ENCODE measurements at regions not wholly inside any gene's neighbourhood (a gene's known extent, or its start where the extent isn't known, plus 50 kb on each side); places are given as distances from the start of the nearest gene placed in this dataset.
"Not testable (repeated sequence)": the region's sequence is repeated elsewhere in the genome, so short reads cannot be mapped to it uniquely, and the experiment has no call there.

GRCh38 chr4:134624365-134624764 lies 422.8 kb upstream of the PABPC4L start:
- Mint-ChIP-seq H3K36me3 (ENCODE audit: low read depth) (no peaks in the 10 kb centered on the region), H3K4me3 (ENCODE audit: low read depth) (no peak overlapping the region), H3K9me3 (no peaks in the 10 kb centered on the region), H3K4me1 (ENCODE audit: low read depth) (no peaks in the 10 kb centered on the region), H3K27ac (no peak overlapping the region), H3K27me3 (ENCODE audit: low read depth) (no peaks in the 10 kb centered on the region)
- no peak for DNase-seq (ENCODE audit: low spot score)
- intact Hi-C loops (cut with micrococcal nuclease), result no loop called here

DNA sequence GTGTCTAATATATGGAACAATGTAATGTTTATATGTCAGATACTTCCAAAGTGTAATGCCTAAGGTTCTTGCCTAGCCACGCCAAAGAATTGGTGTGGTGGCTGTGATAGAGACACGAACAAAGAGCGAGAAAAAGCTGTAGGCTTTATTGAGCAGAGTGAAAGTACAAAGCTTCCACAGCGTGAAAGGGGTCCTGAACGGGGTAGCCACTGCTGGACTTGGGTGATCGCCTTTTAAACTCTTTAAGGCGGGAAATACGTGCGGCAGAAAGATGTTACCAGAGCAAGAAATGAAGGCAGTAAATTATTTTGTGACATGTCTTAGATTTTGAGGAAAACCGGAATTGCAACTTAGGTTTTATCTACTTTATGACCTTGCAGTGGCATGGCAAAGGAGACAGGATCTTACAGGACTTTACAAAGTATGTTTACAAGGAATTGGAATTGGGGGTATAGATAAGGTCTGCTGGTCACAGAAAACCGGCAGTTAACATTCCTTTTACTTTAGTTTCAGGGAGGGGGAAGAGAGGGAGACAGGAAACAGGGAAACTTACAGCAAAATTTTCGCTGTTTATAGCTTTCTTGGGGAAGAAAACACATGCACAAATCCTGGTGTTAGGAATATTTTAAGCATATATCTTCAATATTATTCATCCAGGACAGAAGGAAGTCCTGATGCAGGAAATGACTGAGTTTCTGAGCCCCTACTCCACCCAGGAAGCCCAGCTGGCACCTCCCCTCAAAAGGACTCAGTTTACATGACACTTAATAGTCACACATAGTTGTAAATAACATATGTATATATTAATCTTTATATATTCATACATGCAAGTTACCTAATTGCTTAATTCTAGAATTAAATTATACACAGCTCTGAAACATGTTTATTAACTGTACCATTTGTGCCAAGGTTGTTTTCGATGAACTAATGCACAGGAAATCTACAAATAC lies 421.3 kb upstream of the PABPC4L start:
- H3K27me3 Mint-ChIP-seq (ENCODE audit: low read depth); H3K36me3 Mint-ChIP-seq (ENCODE audit: low read depth); H3K27ac Mint-ChIP-seq; H3K4me3 Mint-ChIP-seq (ENCODE audit: low read depth); H3K4me1 Mint-ChIP-seq (ENCODE audit: low read depth); H3K9me3 Mint-ChIP-seq; intact Hi-C loops (cut with micrococcal nuclease); DNase-seq (ENCODE audit: low spot score): not testable (repeated sequence)

DNA sequence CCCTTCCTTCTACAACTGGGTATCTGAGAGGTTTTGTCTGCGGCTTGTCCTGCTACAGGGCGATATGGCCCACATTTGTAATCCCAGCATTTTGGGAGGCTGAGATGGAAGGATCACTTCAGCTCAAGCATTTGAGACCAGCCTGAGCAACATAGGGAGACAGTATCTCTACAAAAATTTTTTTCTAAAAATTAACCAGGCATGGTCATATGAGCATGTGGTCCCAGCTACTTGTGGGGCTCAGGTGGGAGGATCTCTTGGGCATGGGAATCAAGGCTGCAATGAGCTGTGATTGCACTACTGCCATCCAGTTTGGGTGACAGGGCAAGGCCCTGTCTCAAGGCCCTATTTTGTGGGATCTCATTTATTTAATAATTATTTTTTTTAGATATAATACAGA lies 420.6 kb upstream of the PABPC4L start:
- no peaks in the 10 kb centered on the region for H3K27me3 Mint-ChIP-seq (ENCODE audit: low read depth)
- no peak overlapping the region for H3K4me3 Mint-ChIP-seq (ENCODE audit: low read depth)
- no peaks in the 10 kb centered on the region for H3K36me3 Mint-ChIP-seq (ENCODE audit: low read depth)
- intact Hi-C loops (cut with micrococcal nuclease), result no loop called here
- no peak for DNase-seq (ENCODE audit: low spot score)
- no peak overlapping the region for H3K27ac Mint-ChIP-seq
- H3K4me1 Mint-ChIP-seq (ENCODE audit: low read depth), result no peaks in the 10 kb centered on the region
- no peaks in the 10 kb centered on the region for H3K9me3 Mint-ChIP-seq

- H3K27me3 Mint-ChIP-seq (ENCODE audit: low read depth); DNase-seq (ENCODE audit: low spot score); H3K27ac Mint-ChIP-seq; intact Hi-C loops (cut with micrococcal nuclease); H3K4me3 Mint-ChIP-seq (ENCODE audit: low read depth); H3K4me1 Mint-ChIP-seq (ENCODE audit: low read depth); H3K9me3 Mint-ChIP-seq; H3K36me3 Mint-ChIP-seq (ENCODE audit: low read depth): not testable (repeated sequence)
These were observed 420.1 kb upstream of the PABPC4L start for GRCh38 chr4:134621715-134622114.

DNA sequence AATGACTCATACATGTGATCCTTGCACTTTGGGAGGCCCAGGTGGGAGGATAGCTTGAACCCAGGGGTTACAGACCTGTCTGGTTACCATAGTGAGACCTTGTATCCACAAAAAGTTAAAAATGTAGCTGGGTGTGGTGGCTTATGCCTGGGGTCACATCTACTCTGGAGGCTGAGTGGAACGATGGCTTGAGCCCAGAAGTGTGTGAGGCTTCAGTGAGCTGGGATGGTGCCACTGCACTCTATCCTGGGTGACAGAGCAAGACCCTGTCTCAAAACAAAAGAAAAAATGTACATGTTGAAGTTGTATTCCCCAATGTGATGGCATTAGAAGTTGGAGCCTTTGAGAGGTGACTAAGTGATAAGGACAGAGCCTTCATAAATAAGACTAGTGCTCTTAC lies 409.4 kb upstream of the PABPC4L start:
- no peaks in the 10 kb centered on the region for H3K4me1 Mint-ChIP-seq (ENCODE audit: low read depth)
- no peaks in the 10 kb centered on the region for H3K36me3 Mint-ChIP-seq (ENCODE audit: low read depth)
- H3K9me3 Mint-ChIP-seq, result peaks cover 4% of the 10 kb centered on the region
- intact Hi-C loops (cut with micrococcal nuclease), result no loop called here
- H3K27ac Mint-ChIP-seq, result no peak overlapping the region
- no peaks in the 10 kb centered on the region for H3K27me3 Mint-ChIP-seq (ENCODE audit: low read depth)
- no peak overlapping the region for H3K4me3 Mint-ChIP-seq (ENCODE audit: low read depth)
- no peak for DNase-seq (ENCODE audit: low spot score)

- peaks cover 4% of the 10 kb centered on the region for H3K9me3 Mint-ChIP-seq
- intact Hi-C loops (cut with micrococcal nuclease), result no loop called here
- no peak overlapping the region for H3K4me3 Mint-ChIP-seq (ENCODE audit: low read depth)
- H3K36me3 Mint-ChIP-seq (ENCODE audit: low read depth), result no peaks in the 10 kb centered on the region
- no peaks in the 10 kb centered on the region for H3K27me3 Mint-ChIP-seq (ENCODE audit: low read depth)
- DNase-seq (ENCODE audit: low spot score), result no peak
- H3K4me1 Mint-ChIP-seq (ENCODE audit: low read depth), result no peaks in the 10 kb centered on the region
- H3K27ac Mint-ChIP-seq, result no peak overlapping the region
These were observed 408.6 kb upstream of the PABPC4L start for GRCh38 chr4:134610172-134610571.

DNA sequence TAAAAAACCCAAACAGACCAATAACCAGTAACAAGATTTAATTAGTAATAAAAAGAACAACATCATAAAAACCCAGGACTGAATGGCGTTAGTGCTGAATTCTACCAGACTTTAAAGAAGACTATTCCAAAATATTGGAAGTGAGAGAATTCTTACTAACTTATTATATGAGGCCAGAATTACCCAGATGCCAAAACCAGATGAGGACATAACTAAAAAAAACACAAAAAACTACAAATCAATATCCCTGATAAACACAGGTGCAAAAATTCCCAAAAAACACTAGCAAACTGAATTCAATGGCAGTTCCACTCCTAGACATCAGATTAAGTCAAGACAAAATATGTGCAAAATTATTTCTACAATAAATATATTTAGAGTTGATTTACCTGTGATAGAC lies 400.1 kb upstream of the PABPC4L start:
- Mint-ChIP-seq H3K27ac (no peak overlapping the region), H3K9me3 (peaks cover 3% of the 10 kb centered on the region), H3K4me3 (ENCODE audit: low read depth) (no peak overlapping the region), H3K36me3 (ENCODE audit: low read depth) (no peaks in the 10 kb centered on the region), H3K27me3 (ENCODE audit: low read depth) (no peaks in the 10 kb centered on the region), H3K4me1 (ENCODE audit: low read depth) (no peaks in the 10 kb centered on the region)
- intact Hi-C loops (cut with micrococcal nuclease), result no loop called here
- no peak for DNase-seq (ENCODE audit: low spot score)

DNA sequence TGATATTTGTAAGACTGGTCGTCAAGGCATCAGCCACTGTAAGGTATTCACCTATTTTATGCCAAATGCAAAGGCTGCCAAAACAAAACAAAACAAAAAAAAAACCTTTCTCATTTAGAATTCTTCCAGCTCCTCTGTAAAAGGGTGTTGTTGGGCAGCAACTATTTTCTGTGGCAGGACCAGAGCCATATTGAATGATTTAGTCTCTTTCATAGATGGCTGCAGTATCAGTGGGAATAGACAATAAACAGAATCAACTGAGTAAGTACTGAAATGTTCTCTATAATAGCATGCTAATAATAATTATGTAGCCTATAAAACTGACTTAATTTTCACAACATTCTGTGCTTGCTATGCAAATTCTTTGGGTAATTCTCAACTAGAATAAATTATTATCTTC lies 389.7 kb upstream of the PABPC4L start:
- peaks cover 2% of the 10 kb centered on the region for H3K4me1 Mint-ChIP-seq (ENCODE audit: low read depth)
- intact Hi-C loops (cut with micrococcal nuclease), result no loop called here
- H3K36me3 Mint-ChIP-seq (ENCODE audit: low read depth), result no peaks in the 10 kb centered on the region
- no peaks in the 10 kb centered on the region for H3K27me3 Mint-ChIP-seq (ENCODE audit: low read depth)
- H3K4me3 Mint-ChIP-seq (ENCODE audit: low read depth), result no peak overlapping the region
- H3K9me3 Mint-ChIP-seq, result peaks cover 2% of the 10 kb centered on the region
- DNase-seq (ENCODE audit: low spot score), result no peak
- no peak overlapping the region for H3K27ac Mint-ChIP-seq

- Mint-ChIP-seq H3K4me3 (ENCODE audit: low read depth) (no peak overlapping the region), H3K27ac (no peak overlapping the region), H3K9me3 (peaks cover 2% of the 10 kb centered on the region), H3K4me1 (ENCODE audit: low read depth) (peaks cover 6% of the 10 kb centered on the region), H3K27me3 (ENCODE audit: low read depth) (no peaks in the 10 kb centered on the region), H3K36me3 (ENCODE audit: low read depth) (no peaks in the 10 kb centered on the region)
- intact Hi-C loops (cut with micrococcal nuclease), result no loop called here
- DNase-seq (ENCODE audit: low spot score), result no peak
These were observed 384.4 kb upstream of the PABPC4L start for GRCh38 chr4:134585972-134586371.

- intact Hi-C loops (cut with micrococcal nuclease), result no loop called here
- Mint-ChIP-seq H3K9me3 (peaks cover 14% of the 10 kb centered on the region), H3K27ac (no peak overlapping the region)
These were observed 365.9 kb upstream of the PABPC4L start for GRCh38 chr4:134567461-134567860.

GRCh38 chr4:134560728-134561127 lies 359.1 kb upstream of the PABPC4L start:
- no peak for DNase-seq (ENCODE audit: low spot score)
- no peaks in the 10 kb centered on the region for H3K9me3 Mint-ChIP-seq
- H3K4me3 Mint-ChIP-seq (ENCODE audit: low read depth), result no peak overlapping the region
- no peaks in the 10 kb centered on the region for H3K36me3 Mint-ChIP-seq (ENCODE audit: low read depth)
- H3K27me3 Mint-ChIP-seq (ENCODE audit: low read depth), result no peaks in the 10 kb centered on the region
- no peaks in the 10 kb centered on the region for H3K4me1 Mint-ChIP-seq (ENCODE audit: low read depth)
- no peak overlapping the region for H3K27ac Mint-ChIP-seq
- intact Hi-C loops (cut with micrococcal nuclease), result no loop called here

More at GRCh38 chr4:134567461-134567860, 365.9 kb upstream of the PABPC4L start:
- Mint-ChIP-seq H3K4me3 (ENCODE audit: low read depth) (no peak overlapping the region), H3K36me3 (ENCODE audit: low read depth) (no peaks in the 10 kb centered on the region), H3K4me1 (ENCODE audit: low read depth) (no peaks in the 10 kb centered on the region), H3K27me3 (ENCODE audit: low read depth) (no peaks in the 10 kb centered on the region)
- no peak for DNase-seq (ENCODE audit: low spot score)

GRCh38 chr4:134552063-134552462 lies 350.5 kb upstream of the PABPC4L start:
- no peak overlapping the region for H3K27ac Mint-ChIP-seq

DNA sequence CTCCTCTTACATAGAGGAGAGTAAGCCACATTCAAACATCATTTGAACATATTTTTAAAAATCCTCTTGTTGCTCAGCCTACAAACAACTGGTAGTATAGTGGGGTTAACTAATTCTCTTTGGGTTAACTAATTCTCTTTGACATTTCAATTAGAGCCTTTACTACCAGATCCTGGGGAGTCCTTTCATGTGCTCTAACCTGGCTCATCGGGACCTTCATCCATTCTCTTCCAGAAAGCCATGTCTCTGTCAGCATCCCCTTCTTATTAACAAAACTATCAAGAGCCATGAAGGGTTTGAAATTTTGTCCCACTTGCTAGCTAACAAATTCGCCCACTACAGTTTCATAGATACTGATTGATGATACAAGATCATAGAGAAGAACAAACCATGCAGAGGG lies 349.8 kb upstream of the PABPC4L start:
- Mint-ChIP-seq H3K9me3 (peaks cover 24% of the 10 kb centered on the region), H3K36me3 (ENCODE audit: low read depth) (no peaks in the 10 kb centered on the region), H3K4me3 (ENCODE audit: low read depth) (no peak overlapping the region), H3K4me1 (ENCODE audit: low read depth) (no peaks in the 10 kb centered on the region), H3K27me3 (ENCODE audit: low read depth) (no peaks in the 10 kb centered on the region), H3K27ac (no peak overlapping the region)
- DNase-seq (ENCODE audit: low spot score), result no peak
- intact Hi-C loops (cut with micrococcal nuclease), result no loop called here

More at GRCh38 chr4:134552063-134552462, 350.5 kb upstream of the PABPC4L start:
- Mint-ChIP-seq H3K27me3 (ENCODE audit: low read depth) (no peaks in the 10 kb centered on the region), H3K4me3 (ENCODE audit: low read depth) (no peak overlapping the region), H3K36me3 (ENCODE audit: low read depth) (no peaks in the 10 kb centered on the region), H3K4me1 (ENCODE audit: low read depth) (no peaks in the 10 kb centered on the region), H3K9me3 (peaks cover 22% of the 10 kb centered on the region)
- DNase-seq (ENCODE audit: low spot score), result no peak
- intact Hi-C loops (cut with micrococcal nuclease), result no loop called here
